ENCODE measurements at regions not wholly inside any gene's neighbourhood (a gene's known extent, or its start where the extent isn't known, plus 50 kb on each side); places are given as distances from the start of the nearest gene placed in this dataset.
"Not testable (repeated sequence)": the region's sequence is repeated elsewhere in the genome, so short reads cannot be mapped to it uniquely, and the experiment has no call there.

DNA sequence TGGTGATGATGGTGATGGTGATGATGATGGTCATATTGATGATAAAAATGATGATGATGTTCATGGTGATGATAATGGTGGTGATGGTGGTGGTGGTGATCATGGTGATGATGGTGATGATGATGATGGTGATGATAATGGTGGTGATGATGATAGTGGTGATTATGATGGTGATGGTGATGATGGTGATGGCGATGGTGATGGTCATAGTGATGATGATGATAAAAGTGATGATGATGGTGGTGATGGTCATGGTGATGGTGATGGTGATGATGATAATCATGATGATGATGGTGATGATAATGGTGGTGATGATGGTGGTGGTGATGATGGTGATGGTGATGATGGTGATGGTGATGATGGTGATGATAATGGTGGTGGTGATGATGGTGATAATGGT is 478.7 kb downstream of the TYW1 start:
- DNase-seq (ENCODE audit: low spot score), result no peak

DNA sequence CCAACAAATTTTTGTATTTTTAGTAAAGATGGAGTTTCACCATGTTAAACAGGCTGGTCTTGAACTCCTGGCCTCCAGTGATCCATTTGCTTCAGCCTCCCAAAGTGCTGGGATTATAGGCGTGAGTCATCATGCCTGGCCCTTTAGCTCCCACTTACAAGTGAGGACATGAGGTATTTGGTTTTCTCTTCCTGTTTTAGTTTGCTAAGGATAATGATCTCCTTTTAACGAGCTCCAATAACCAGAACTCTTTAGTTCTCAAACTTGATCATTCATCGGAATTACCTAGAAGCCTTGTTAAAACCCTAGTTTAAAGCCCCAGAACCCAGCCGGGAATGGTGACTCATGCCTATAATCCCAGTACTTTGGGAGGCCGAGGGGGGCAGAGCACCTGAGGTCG is 481.4 kb downstream of the TYW1 start:
- no peak for DNase-seq (ENCODE audit: low spot score)

DNA sequence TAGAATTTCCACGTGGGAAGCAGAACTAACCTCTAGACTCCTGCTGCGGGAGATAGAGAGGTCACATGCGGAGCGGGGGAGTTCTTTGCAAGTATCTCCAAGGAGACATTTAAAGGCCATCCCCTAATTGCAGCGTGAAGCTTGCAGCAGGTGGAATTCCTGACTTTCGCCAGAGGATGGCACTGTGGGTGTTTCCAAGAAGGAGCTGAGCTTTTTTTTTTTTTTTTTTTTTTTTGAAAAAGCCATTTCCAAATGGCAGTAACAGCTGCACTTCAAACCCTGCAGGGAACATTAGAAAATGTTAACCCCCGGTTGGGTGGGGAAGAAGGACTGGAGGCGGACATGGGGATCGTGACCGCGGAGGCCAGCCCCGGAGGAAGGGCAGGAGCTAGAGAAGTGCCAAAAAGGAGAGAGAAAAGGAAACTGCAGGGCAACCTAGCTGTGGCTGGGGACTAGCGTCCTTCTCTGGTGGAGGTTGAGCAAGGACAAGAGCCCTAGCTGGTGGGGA is 487.7 kb downstream of the TYW1 start:
- DNase-seq (ENCODE audit: low spot score), result peak; percentile 88

- no peak for DNase-seq (ENCODE audit: low spot score)
These were observed 489.8 kb downstream of the TYW1 start for GRCh38 chr7:67486401-67486800.

DNA sequence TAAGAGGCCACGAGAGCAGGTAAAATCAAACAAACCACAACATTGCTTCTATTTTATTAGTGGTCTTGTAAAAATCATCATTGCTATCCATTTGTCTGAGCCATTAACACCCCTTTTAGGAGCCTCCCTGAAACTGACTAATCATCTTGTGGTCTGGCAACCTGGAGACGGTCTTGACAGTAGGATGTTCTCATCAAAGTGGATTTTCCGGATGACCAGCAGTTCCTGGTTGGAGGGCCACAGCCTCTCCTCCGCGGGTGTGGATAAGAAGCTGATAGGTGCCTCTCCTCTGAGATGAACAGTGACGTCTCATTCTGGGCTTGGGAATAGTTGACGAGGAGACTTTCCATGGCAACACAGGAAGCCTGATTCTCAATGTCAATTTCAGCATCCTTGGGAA is 490.7 kb downstream of the TYW1 start:
- DNase-seq (ENCODE audit: low spot score), result no peak

GRCh38 chr7:67489881-67490280 is 493.2 kb downstream of the TYW1 start:
- no peak for DNase-seq (ENCODE audit: low spot score)

DNA sequence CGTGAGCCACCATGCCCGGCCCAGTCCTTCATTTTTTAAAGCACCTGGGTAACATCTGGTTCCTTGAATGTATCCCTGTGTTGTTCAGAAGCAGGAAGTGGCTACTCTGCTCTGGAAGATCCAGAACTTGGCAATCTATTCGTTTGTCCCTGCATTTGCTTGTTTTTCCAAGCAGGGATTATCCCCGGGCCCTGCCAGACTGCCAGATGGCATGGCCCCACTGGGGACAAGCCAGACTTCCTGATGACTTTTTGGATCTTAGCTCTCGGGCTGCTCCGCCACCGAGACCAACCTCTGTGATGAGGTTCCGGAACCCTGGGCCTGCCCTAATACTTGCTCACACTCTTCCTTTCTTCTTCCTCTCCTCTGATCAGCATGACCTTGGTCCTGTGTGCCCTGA is 496.7 kb downstream of the TYW1 start:
- DNase-seq (ENCODE audit: low spot score), result no peak

- DNase-seq (ENCODE audit: low spot score), result no peak
These were observed 500.0 kb downstream of the TYW1 start for GRCh38 chr7:67496589-67496988.

- not testable (repeated sequence) for DNase-seq (ENCODE audit: low spot score)
These were observed 501.3 kb downstream of the TYW1 start for GRCh38 chr7:67497914-67498313.

DNA sequence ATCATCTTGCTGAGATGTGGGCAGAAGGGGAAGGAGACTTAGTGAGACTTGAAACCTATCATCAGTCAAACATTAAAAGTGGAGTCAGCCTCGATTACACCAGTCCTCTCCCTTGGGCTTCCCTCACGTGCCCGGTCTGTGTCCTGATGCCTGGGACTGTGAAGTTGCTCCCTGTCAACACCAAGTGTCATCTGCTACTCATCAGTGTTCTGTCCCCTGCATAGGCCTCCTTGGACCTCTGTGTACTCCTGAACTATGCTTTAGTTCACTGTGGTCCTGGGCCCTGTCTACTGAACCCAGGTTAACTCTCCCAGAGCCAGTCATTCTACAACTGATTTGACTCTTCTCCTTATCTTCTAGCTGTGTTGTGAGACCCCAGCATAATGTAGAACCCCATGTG is 506.3 kb downstream of the TYW1 start:
- DNase-seq (ENCODE audit: low spot score), result no peak

DNA sequence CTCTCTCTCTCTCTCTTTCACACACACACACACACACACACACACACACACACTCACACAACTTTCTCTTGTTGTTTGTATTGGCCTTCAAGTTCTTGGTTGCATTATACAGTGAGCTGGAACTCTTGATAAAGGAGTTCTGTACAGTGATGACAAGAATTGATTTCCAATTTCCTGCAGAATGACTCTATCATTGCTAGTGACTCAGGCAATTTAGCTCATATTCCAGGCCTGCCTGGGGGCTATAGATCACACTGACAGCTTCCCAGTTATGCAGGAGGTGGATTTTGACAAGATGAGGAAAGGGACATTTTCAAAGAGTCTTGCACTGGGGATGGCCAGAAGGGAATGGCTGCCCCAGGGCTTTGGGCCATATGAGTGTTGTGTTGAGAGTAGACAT is 508.8 kb downstream of the TYW1 start:
- no peak for DNase-seq (ENCODE audit: low spot score)

DNA sequence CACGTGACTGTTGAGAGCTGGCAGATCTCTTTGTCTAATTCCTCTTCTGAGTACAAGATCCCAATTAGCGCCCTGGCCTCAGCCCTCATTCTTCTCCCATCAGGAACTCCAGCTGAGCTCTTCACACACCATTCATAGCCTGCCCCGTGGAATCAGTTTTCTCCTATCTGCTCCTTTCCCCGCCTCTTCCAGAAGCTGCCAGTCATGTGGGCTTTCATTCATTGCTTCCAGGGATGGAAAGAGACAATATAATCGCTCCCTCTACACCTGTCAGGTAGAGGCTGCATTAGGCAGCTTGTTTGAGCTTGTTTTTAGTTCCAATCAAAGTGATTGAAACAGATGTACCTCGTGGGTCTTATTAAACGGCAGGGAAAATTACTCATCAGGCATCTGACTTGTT is 515.8 kb downstream of the TYW1 start:
- no peak for DNase-seq (ENCODE audit: low spot score)

- no peak for DNase-seq (ENCODE audit: low spot score)
These were observed 521.9 kb downstream of the TYW1 start for GRCh38 chr7:67518580-67518979.

- no peak for DNase-seq (ENCODE audit: low spot score)
These were observed 522.5 kb downstream of the TYW1 start for GRCh38 chr7:67519171-67519570.

- DNase-seq (ENCODE audit: low spot score), result no peak
These were observed 525.9 kb downstream of the TYW1 start for GRCh38 chr7:67522504-67522903.

- no peak for DNase-seq (ENCODE audit: low spot score)
These were observed 527.1 kb downstream of the TYW1 start for GRCh38 chr7:67523713-67524112.

GRCh38 chr7:67525588-67525987 is 529.0 kb downstream of the TYW1 start:
- no peak for DNase-seq (ENCODE audit: low spot score)

GRCh38 chr7:67535241-67535989 is 538.8 kb downstream of the TYW1 start:
- no peak for DNase-seq (ENCODE audit: low spot score)

GRCh38 chr7:67542916-67543315 is 546.3 kb downstream of the TYW1 start:
- DNase-seq (ENCODE audit: low spot score), result no peak

DNA sequence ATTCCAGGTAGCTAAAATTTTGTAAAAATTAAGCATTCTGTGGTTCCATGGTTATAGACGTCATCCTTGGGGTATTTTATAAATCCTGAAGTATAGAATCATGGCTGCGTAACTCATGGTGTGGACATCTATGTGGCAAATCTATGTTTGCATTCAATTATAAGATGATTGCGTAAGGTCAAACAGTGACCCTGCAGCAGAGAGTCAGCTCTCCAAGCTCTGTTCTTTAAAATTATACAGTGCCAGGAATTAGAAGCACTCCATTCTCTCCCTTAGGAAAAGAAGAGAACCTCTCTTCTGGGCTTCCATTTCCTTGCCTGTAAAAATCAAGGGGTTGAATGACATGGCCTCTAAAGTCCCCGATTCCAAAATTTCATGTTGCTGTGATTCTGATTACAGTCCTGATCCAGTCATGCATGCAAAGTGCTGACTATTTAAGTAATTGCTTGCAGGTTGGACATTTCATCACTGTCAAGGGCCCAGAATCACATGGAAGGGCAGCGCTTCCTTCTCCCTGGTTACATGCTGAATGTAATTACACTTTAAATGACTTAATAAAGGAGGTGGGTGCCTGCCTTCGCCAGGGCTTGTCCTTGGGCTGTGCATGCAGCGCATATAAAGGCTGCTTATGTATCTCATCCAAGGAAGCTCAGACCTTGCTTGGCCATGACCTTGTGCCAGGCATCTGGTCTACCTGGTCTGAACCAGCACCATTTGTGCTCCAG is 550.7 kb downstream of the TYW1 start:
- DNase-seq (ENCODE audit: low spot score), result no peak

DNA sequence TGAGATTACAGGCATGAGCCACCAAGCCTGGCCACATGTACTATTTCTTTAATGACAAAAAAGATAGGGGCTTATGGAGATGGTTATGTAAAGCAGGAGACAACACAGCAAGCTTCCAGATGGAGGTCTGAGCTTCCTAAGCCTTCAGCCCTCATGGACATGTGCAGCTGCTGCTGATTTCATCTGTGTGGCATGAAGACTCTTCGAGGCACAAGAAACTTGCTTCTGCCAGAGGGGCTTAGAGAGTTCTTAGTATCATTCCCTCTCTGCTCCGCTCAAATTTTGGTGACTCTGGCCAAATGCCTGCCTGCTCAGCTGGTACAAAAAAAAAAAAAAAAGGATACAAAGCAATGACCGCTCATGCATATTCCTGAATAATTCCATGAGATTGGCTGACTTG is 552.5 kb downstream of the TYW1 start:
- DNase-seq (ENCODE audit: low spot score), result no peak

DNA sequence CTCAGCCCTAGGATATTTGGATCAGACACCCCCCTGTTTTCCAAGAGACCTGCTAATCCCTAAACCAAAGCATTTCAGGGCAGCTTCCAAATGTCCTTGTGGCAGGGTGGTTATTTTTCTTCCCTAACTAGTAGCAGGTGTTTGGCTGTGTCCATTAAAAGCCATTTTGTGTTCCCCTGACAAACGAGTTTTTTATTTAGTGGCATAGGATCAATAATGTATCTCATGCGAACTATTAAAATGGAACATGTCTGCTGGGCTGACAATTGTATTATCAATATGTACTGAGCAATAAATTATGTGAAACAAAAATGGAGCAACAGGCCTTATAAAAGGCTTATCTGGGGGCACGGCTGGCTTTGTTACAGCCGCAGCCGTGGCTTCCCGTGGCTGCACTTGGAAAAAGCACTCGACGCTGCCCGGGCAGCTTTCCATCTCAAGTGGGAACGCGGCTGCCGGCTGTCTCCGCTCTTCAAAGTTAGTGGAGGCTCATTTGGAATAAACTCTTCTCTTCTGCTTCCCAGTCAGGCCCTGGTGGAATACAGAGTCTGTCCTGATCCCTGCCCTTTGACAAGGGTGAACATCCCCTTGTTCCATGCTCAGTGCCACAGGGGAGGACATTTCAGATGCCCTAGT is 554.3 kb downstream of the TYW1 start:
- DNase-seq (ENCODE audit: low spot score), result no peak

- DNase-seq (ENCODE audit: low spot score), result no peak
These were observed 556.1 kb downstream of the TYW1 start for GRCh38 chr7:67552738-67553137.

Measured in COLO829 (cell line).